H1 (cell line): ENCODE measurements at regions not wholly inside any gene's neighbourhood (a gene's known extent, or its start where the extent isn't known, plus 50 kb on each side); places are given as distances from the start of the nearest gene placed in this dataset.

Experiments used
- ASH2L ChIP-seq: fragments of 200-600, 300-600 bp; sonication (generic); IDR thresholded peaks from one replicate; pipeline ENCODE4 v1.7.1; 2017; ENCODE audit warnings: low read length
- BCL11A ChIP-seq, 2 experiments: IDR thresholded peaks; one replicate each; pipeline ENCODE4 v1.6.1; 2011; ENCODE audit warnings: low read depth in 2 of 2, low read length in 2 of 2, mild to moderate bottlenecking in 2 of 2
- CEBPB ChIP-seq: IDR thresholded peaks from 2 replicates; pipeline ENCODE4 v1.6.1; 2012; ENCODE audit warnings: low read depth, low read length
- CREB1 ChIP-seq: IDR thresholded peaks from 2 replicates; pipeline ENCODE4 v1.6.1; 2012; ENCODE audit warnings: inconsistent platforms
- CTCF ChIP-seq, 3 experiments: IDR thresholded peaks; 1 replicate in 2 of 3; 2 replicates in 1 of 3; pipeline versions ENCODE4 v1.5.1 to v1.6.1; 2011; ENCODE audit warnings: low read length in 3 of 3, mild to moderate bottlenecking in 3 of 3, inconsistent platforms in 2 of 3, low read depth in 1 of 3, moderate library complexity in 1 of 3; ENCODE audit not compliant: insufficient read depth in 1 of 3; ENCODE audit errors: control extremely low read depth in 1 of 3
- EP300 ChIP-seq, 2 experiments: IDR thresholded peaks; 1 replicate in 1 of 2; 2 replicates in 1 of 2; pipeline ENCODE4 v1.6.1; 2011 to 2012; ENCODE audit warnings: low read depth in 2 of 2, low read length in 2 of 2, mild to moderate bottlenecking in 2 of 2, borderline replicate concordance in 1 of 2, inconsistent platforms in 1 of 2, moderate library complexity in 1 of 2
- EZH2 ChIP-seq: fragments of 200-600 bp; sonication (generic); IDR thresholded peaks from 2 replicates; pipeline ENCODE4 v1.7.1; 2012; ENCODE audit warnings: low read depth, mild to moderate bottlenecking, moderate library complexity, low read length, inconsistent platforms; ENCODE audit not compliant: severe bottlenecking
- KDM5A ChIP-seq: fragments of 200-600 bp; IDR thresholded peaks from 2 replicates; pipeline ENCODE4 v1.7.1; 2012; ENCODE audit warnings: mild to moderate bottlenecking, low read length, inconsistent platforms, mixed read lengths
- MAX ChIP-seq: IDR thresholded peaks from 2 replicates; pipeline ENCODE4 v1.6.1; 2012; ENCODE audit warnings: inconsistent platforms
- SP2 ChIP-seq: IDR thresholded peaks from 2 replicates; pipeline ENCODE4 v1.6.1; 2012; ENCODE audit warnings: mild to moderate bottlenecking, low read length, inconsistent platforms
- TAF1 ChIP-seq: IDR thresholded peaks from 2 replicates; pipeline ENCODE4 v1.6.1; 2011; ENCODE audit warnings: mild to moderate bottlenecking, low read depth, low read length

- TF ChIP-seq CTCF (IDR thresholded peaks at IDR 0.05; ENCODE audit: control extremely low read depth in 1 of 3, insufficient read depth in 1 of 3, low read depth in 1 of 3, low read length in 3 of 3) = no peak
- TF ChIP-seq MAX = no peak
- no peak for TF ChIP-seq EZH2
- TF ChIP-seq ASH2L = no peak
- no peak for TF ChIP-seq EP300 (IDR thresholded peaks at IDR 0.05; ENCODE audit: borderline replicate concordance in 1 of 2, low read depth in 2 of 2, low read length in 2 of 2)
- TF ChIP-seq SP2 = no peak
- no peak for TF ChIP-seq CREB1
- no peak for TF ChIP-seq KDM5A
- no peak for TF ChIP-seq CEBPB
- TF ChIP-seq BCL11A (IDR thresholded peaks at IDR 0.05; ENCODE audit: low read depth in 2 of 2, low read length in 2 of 2) = no peak
- no peak for TF ChIP-seq TAF1
These were observed 153.6 kb downstream of the CD83 start for GRCh38 chr6:14270925-14271788.
